Right lobe of liver (tissue), 6 donors: ENCODE measurements at regions not wholly inside any gene's neighbourhood (a gene's known extent, or its start where the extent isn't known, plus 50 kb on each side); places are given as distances from the start of the nearest gene placed in this dataset.

Source experiments
- ATAC-seq, 4 donors: fragments of 200-7000 bp; cut with Tn5 transposase; one replicate each; pipeline ENCODE4 v1.9.1; 2020; ENCODE audit warnings: mild to moderate bottlenecking in 4 of 4, moderate library complexity in 4 of 4
- DNase-seq, 3 donors: peaks; one replicate each; pipeline ENCODE4 v3.0.0-alpha.2; 2020
- H3K27ac ChIP-seq, 3 donors: fragments of 200-600 bp; one replicate each; pipeline ENCODE4 v1.8.0; 2022
- H3K27me3 ChIP-seq, 2 donors: fragments of 200-600 bp; one replicate each; pipeline ENCODE4 v1.8.0; 2022
- H3K36me3 ChIP-seq, 4 donors: fragments of 200-600 bp; sonication (generic) in 1 of 4; one replicate each; pipeline versions ENCODE4 v1.5.1 to v1.8.0; 2017 to 2022; ENCODE audit warnings: control low read depth in 1 of 4
- H3K4me1 ChIP-seq, 4 donors: fragments of 200-600 bp; sonication (generic) in 1 of 4; one replicate each; pipeline versions ENCODE4 v1.5.1 to v1.8.0; 2017 to 2022; ENCODE audit warnings: control low read depth in 1 of 4
- H3K4me3 ChIP-seq, 3 donors: fragments of 200-600 bp; one replicate each; pipeline ENCODE4 v1.8.0; 2022
- H3K9me3 ChIP-seq, 4 donors: fragments of 200-600 bp; sonication (generic) in 1 of 4; one replicate each; pipeline versions ENCODE4 v1.5.1 to v1.8.0; 2017 to 2022; ENCODE audit warnings: control low read depth in 1 of 4
- CTCF ChIP-seq, 4 donors: fragments of 200-600 bp in 3 of 4; fragments of 450-650 bp in 1 of 4; IDR thresholded peaks; one replicate each; pipeline versions ENCODE4 v1.5.1 to v1.8.0; 2016 to 2022; ENCODE audit warnings: antibody characterized with exemption in 4 of 4, mild to moderate bottlenecking in 2 of 4
- POLR2A ChIP-seq: fragments of 450-650 bp; IDR thresholded peaks from one replicate; pipeline ENCODE4 v1.6.1; 2017; ENCODE audit warnings: antibody characterized with exemption, mild to moderate bottlenecking
- WGBS: methylation state at CpG from one replicate; pipeline ENCODE4 v1.1.6; 2018; ENCODE audit warnings: low coverage, low lambda C conversion rate; ENCODE audit not compliant: insufficient coverage; ENCODE audit errors: missing lambda C conversion rate; 5-methylcytosine and 5-hydroxymethylcytosine counted together
- intact Hi-C, 2 donors: fragments of 100-400 bp; cut with DNase I; formaldehyde crosslinking; loops; one replicate each; pipeline versions ENCODE4 v1.11.2 to v1.14.1; 2022
- donor health status: DM: no; HTN: yes; CAD: no.
- donor health status: DM: no; HTN: no; CAD: no.
- donor health status: DM: no; HTN: no; CAD: no.
- donor health status: DM: no; HTN: yes; CAD: no.
- donor health status: DM: no; HTN: yes; CAD: no.

GRCh38 chr13:76239031-76239680 lies 603.0 kb downstream of the LMO7 start:
- no peak overlapping the region for H3K4me3 ChIP-seq
- H3K9me3 ChIP-seq = no peaks in the 10 kb centered on the region
- no peaks in the 10 kb centered on the region for H3K4me1 ChIP-seq
- no peak overlapping the region for H3K27ac ChIP-seq
- TF ChIP-seq CTCF (IDR thresholded peaks at IDR 0.05) (no peak), POLR2A (no peak)
- H3K27me3 ChIP-seq = no peaks in the 10 kb centered on the region
- 45% methylated on average over 4 of the region's 4 CpGs for WGBS
- DNase-seq (no peak), ATAC-seq (no peak)
- intact Hi-C loops = no loop called here
- no peaks in the 10 kb centered on the region for H3K36me3 ChIP-seq

GRCh38 chr13:76231522-76232167 lies 595.5 kb downstream of the LMO7 start:
- TF ChIP-seq POLR2A (no peak), CTCF (IDR thresholded peaks at IDR 0.05) (no peak)
- no peaks in the 10 kb centered on the region for H3K9me3 ChIP-seq
- H3K27ac ChIP-seq = no peak overlapping the region
- 67% methylated on average over 1 of the region's 4 CpGs for WGBS
- no peak overlapping the region for H3K4me3 ChIP-seq
- ATAC-seq (no peak), DNase-seq (no peak)
- no peaks in the 10 kb centered on the region for H3K36me3 ChIP-seq
- intact Hi-C loops = no loop called here
- H3K4me1 ChIP-seq = no peaks in the 10 kb centered on the region
- H3K27me3 ChIP-seq = no peaks in the 10 kb centered on the region

GRCh38 chr13:76229281-76229680 lies 593.2 kb downstream of the LMO7 start:
- Histone ChIP-seq H3K4me1 (no peaks in the 10 kb centered on the region), H3K4me3 (no peak overlapping the region), H3K36me3 (no peaks in the 10 kb centered on the region), H3K27me3 (no peaks in the 10 kb centered on the region), H3K9me3 (no peaks in the 10 kb centered on the region), H3K27ac (no peak overlapping the region)
- ATAC-seq (no peak), DNase-seq (no peak)
- WGBS = 17% methylated on average over 2 of the region's 2 CpGs
- intact Hi-C loops = no loop called here
- TF ChIP-seq POLR2A = no peak
- no peak for TF ChIP-seq CTCF (IDR thresholded peaks at IDR 0.05)

- Histone ChIP-seq H3K27ac (no peak overlapping the region), H3K27me3 (no peaks in the 10 kb centered on the region), H3K9me3 (no peaks in the 10 kb centered on the region), H3K4me3 (no peak overlapping the region), H3K4me1 (no peaks in the 10 kb centered on the region), H3K36me3 (no peaks in the 10 kb centered on the region)
- intact Hi-C loops = no loop called here
- WGBS = 50% methylated on average over 1 of the region's 1 CpG
- TF ChIP-seq CTCF (IDR thresholded peaks at IDR 0.05) (no peak), POLR2A (no peak)
- DNase-seq = no peak
- no peak for ATAC-seq
These were observed 590.8 kb downstream of the LMO7 start for GRCh38 chr13:76226941-76227340.
